ENCODE measurements at regions not wholly inside any gene's neighbourhood (a gene's known extent, or its start where the extent isn't known, plus 50 kb on each side); places are given as distances from the start of the nearest gene placed in this dataset.

DNA sequence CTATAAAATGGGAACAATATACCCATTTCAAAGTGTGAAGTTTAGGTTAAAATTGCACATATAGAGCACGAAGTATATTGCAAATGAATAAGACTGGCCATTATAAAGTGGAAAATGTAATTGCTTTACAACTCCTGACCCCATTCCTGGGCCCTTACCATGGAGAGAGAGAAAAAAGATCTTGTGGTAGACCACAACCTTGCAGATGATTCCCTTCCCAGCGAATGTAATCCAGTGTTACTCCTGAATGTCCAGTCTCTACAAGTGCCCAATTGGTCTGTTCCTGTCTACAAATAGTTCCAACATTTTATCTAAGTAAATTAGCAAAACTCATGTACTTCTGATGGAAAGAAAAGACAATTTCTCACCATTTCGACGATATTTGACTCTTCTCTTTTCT, 184.1 kb upstream of the LNX1 start:
- no peak overlapping the region for H3K4me3 ChIP-seq
- Mint-ChIP-seq H3K9me3 (no peaks in the 10 kb centered on the region), H3K4me3 (no peak overlapping the region), H3K36me3 (ENCODE audit: low read depth) (no peaks in the 10 kb centered on the region), H3K4me1 (no peaks in the 10 kb centered on the region), H3K27ac (no peak overlapping the region), H3K27me3 (ENCODE audit: insufficient read depth, low read depth, poor library complexity) (no peaks in the 10 kb centered on the region)
- no peak overlapping the region for H2AFZ ChIP-seq
- H3K4me1 ChIP-seq (ENCODE audit: insufficient read depth): no peaks in the 10 kb centered on the region
- no peak for DNase-seq (ENCODE audit: low spot score)
- TF ChIP-seq, protein P1, sequence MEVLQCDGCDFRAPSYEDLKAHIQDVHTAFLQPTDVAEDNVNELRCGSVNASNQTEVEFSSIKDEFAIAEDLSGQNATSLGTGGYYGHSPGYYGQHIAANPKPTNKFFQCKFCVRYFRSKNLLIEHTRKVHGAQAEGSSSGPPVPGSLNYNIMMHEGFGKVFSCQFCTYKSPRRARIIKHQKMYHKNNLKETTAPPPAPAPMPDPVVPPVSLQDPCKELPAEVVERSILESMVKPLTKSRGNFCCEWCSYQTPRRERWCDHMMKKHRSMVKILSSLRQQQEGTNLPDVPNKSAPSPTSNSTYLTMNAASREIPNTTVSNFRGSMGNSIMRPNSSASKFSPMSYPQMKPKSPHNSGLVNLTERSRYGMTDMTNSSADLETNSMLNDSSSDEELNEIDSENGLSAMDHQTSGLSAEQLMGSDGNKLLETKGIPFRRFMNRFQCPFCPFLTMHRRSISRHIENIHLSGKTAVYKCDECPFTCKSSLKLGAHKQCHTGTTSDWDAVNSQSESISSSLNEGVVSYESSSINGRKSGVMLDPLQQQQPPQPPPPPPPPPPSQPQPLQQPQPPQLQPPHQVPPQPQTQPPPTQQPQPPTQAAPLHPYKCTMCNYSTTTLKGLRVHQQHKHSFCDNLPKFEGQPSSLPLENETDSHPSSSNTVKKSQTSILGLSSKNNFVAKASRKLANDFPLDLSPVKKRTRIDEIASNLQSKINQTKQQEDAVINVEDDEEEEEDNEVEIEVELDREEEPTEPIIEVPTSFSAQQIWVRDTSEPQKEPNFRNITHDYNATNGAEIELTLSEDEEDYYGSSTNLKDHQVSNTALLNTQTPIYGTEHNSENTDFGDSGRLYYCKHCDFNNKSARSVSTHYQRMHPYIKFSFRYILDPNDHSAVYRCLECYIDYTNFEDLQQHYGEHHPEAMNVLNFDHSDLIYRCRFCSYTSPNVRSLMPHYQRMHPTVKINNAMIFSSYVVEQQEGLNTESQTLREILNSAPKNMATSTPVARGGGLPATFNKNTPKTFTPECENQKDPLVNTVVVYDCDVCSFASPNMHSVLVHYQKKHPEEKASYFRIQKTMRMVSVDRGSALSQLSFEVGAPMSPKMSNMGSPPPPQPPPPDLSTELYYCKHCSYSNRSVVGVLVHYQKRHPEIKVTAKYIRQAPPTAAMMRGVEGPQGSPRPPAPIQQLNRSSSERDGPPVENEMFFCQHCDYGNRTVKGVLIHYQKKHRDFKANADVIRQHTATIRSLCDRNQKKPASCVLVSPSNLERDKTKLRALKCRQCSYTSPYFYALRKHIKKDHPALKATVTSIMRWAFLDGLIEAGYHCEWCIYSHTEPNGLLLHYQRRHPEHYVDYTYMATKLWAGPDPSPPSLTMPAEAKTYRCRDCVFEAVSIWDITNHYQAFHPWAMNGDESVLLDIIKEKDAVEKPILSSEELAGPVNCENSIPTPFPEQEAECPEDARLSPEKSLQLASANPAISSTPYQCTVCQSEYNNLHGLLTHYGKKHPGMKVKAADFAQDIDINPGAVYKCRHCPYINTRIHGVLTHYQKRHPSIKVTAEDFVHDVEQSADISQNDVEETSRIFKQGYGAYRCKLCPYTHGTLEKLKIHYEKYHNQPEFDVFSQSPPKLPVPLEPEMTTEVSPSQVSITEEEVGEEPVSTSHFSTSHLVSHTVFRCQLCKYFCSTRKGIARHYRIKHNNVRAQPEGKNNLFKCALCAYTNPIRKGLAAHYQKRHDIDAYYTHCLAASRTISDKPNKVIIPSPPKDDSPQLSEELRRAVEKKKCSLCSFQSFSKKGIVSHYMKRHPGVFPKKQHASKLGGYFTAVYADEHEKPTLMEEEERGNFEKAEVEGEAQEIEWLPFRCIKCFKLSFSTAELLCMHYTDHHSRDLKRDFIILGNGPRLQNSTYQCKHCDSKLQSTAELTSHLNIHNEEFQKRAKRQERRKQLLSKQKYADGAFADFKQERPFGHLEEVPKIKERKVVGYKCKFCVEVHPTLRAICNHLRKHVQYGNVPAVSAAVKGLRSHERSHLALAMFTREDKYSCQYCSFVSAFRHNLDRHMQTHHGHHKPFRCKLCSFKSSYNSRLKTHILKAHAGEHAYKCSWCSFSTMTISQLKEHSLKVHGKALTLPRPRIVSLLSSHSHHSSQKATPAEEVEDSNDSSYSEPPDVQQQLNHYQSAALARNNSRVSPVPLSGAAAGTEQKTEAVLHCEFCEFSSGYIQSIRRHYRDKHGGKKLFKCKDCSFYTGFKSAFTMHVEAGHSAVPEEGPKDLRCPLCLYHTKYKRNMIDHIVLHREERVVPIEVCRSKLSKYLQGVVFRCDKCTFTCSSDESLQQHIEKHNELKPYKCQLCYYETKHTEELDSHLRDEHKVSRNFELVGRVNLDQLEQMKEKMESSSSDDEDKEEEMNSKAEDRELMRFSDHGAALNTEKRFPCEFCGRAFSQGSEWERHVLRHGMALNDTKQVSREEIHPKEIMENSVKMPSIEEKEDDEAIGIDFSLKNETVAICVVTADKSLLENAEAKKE (CRISPR knock-in tag; IDR thresholded peaks at IDR 0.05): no peak
- TF ChIP-seq NANOG (IDR thresholded peaks at IDR 0.05; ENCODE audit: borderline replicate concordance): no peak
- no peak for TF ChIP-seq JUNB (IDR thresholded peaks at IDR 0.05; ENCODE audit: unreplicated experiment)
- no peak for TF ChIP-seq EZH2phosphoT487 (IDR thresholded peaks at IDR 0.05; ENCODE audit: unreplicated experiment)
- no peak for TF ChIP-seq POLR2AphosphoS5 (IDR thresholded peaks at IDR 0.05; ENCODE audit: low read depth)
- TF ChIP-seq STAT1 (IDR thresholded peaks at IDR 0.05; ENCODE audit: unreplicated experiment): no peak
- TF ChIP-seq, protein P2, sequence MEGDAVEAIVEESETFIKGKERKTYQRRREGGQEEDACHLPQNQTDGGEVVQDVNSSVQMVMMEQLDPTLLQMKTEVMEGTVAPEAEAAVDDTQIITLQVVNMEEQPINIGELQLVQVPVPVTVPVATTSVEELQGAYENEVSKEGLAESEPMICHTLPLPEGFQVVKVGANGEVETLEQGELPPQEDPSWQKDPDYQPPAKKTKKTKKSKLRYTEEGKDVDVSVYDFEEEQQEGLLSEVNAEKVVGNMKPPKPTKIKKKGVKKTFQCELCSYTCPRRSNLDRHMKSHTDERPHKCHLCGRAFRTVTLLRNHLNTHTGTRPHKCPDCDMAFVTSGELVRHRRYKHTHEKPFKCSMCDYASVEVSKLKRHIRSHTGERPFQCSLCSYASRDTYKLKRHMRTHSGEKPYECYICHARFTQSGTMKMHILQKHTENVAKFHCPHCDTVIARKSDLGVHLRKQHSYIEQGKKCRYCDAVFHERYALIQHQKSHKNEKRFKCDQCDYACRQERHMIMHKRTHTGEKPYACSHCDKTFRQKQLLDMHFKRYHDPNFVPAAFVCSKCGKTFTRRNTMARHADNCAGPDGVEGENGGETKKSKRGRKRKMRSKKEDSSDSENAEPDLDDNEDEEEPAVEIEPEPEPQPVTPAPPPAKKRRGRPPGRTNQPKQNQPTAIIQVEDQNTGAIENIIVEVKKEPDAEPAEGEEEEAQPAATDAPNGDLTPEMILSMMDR (conservative IDR thresholded peaks at IDR 0.05; ENCODE audit: low read depth in 2 of 2): no peak
- TF ChIP-seq ZNF331 (CRISPR knock-in tag; IDR thresholded peaks at IDR 0.05; ENCODE audit: low read depth): no peak
- H4K20me1 ChIP-seq (replicated peaks; ENCODE audit: insufficient read depth): no peaks in the 10 kb centered on the region
- no peaks in the 10 kb centered on the region for H3F3A ChIP-seq (replicated peaks; ENCODE audit: low read depth)
- H3K27me3 ChIP-seq (ENCODE audit: insufficient read depth): no peaks in the 10 kb centered on the region
- no peak for ATAC-seq
- H3K79me2 ChIP-seq (replicated peaks; ENCODE audit: insufficient read depth): no peaks in the 10 kb centered on the region
- H3K27ac ChIP-seq (ENCODE audit: low read depth): no peak overlapping the region
- no peaks in the 10 kb centered on the region for H3K36me3 ChIP-seq (ENCODE audit: insufficient read depth)
- H3K4me2 ChIP-seq: no peak overlapping the region
- no peaks in the 10 kb centered on the region; the same call in 1 of the 2 replicates for H3K9me2 ChIP-seq (ENCODE audit: insufficient read depth)

Data from GM23338 (cell line).